ENCODE measurements at regions not wholly inside any gene's neighbourhood (a gene's known extent, or its start where the extent isn't known, plus 50 kb on each side); places are given as distances from the start of the nearest gene placed in this dataset.

GRCh38 chr5:15326471-15326870 lies 173.5 kb upstream of the FBXL7 start:
- no peaks in the 10 kb centered on the region for H3K9me3 ChIP-seq (replicated peaks in 1 of 3)
- H3K27me3 ChIP-seq, result no peaks in the 10 kb centered on the region
- H3K4me3 ChIP-seq, result no peak overlapping the region
- WGBS, 4 donors, result 69 to 74% (median 70%) methylated on average over 4 of the region's 4 CpGs
- H3K4me1 ChIP-seq (replicated peaks in 1 of 2), result no peaks in the 10 kb centered on the region
- no peak for DNase-seq
- H3K36me3 ChIP-seq (replicated peaks in 1 of 2), result no peaks in the 10 kb centered on the region
- intact Hi-C loops (cut with DNase I), result no loop called here
- no peak for TF ChIP-seq POLR2A (IDR thresholded peaks at IDR 0.05)
- no peak for TF ChIP-seq CTCF (IDR thresholded peaks at IDR 0.05)
- no peak overlapping the region for H3K27ac ChIP-seq

- intact Hi-C loops (cut with DNase I), result no loop called here
Measured at GRCh38 chr5:15322421-15322820, 177.6 kb upstream of the FBXL7 start.

GRCh38 chr5:15321776-15322175 lies 178.2 kb upstream of the FBXL7 start:
- Histone ChIP-seq H3K4me3 (no peak overlapping the region), H3K4me1 (replicated peaks in 1 of 2) (no peaks in the 10 kb centered on the region), H3K36me3 (replicated peaks in 1 of 2) (no peaks in the 10 kb centered on the region), H3K27ac (no peak overlapping the region), H3K9me3 (replicated peaks in 1 of 3) (no peaks in the 10 kb centered on the region), H3K27me3 (no peaks in the 10 kb centered on the region)
- WGBS, 4 donors, result 92 to 97% (median 92%) methylated on average over 3 of the region's 3 CpGs
- no peak for DNase-seq
- no peak for TF ChIP-seq POLR2A (IDR thresholded peaks at IDR 0.05)
- TF ChIP-seq CTCF (IDR thresholded peaks at IDR 0.05), result no peak
- intact Hi-C loops (cut with DNase I), result no loop called here

More at GRCh38 chr5:15322421-15322820, 177.6 kb upstream of the FBXL7 start:
- H3K4me3 ChIP-seq, result no peak overlapping the region
- no peaks in the 10 kb centered on the region for H3K36me3 ChIP-seq (replicated peaks in 1 of 2)
- no peak for DNase-seq
- TF ChIP-seq CTCF (IDR thresholded peaks at IDR 0.05) (no peak), POLR2A (IDR thresholded peaks at IDR 0.05) (no peak)
- no peaks in the 10 kb centered on the region for H3K4me1 ChIP-seq (replicated peaks in 1 of 2)
- no peak overlapping the region for H3K27ac ChIP-seq
- no peaks in the 10 kb centered on the region for H3K27me3 ChIP-seq
- H3K9me3 ChIP-seq (replicated peaks in 1 of 3), result no peaks in the 10 kb centered on the region

GRCh38 chr5:15320871-15321270 lies 179.1 kb upstream of the FBXL7 start:
- intact Hi-C loops (cut with DNase I), result no loop called here
- Histone ChIP-seq H3K9me3 (replicated peaks in 1 of 3) (no peaks in the 10 kb centered on the region), H3K27me3 (no peaks in the 10 kb centered on the region), H3K4me1 (replicated peaks in 1 of 2) (no peaks in the 10 kb centered on the region), H3K4me3 (no peak overlapping the region), H3K36me3 (replicated peaks in 1 of 2) (no peaks in the 10 kb centered on the region), H3K27ac (no peak overlapping the region)
- DNase-seq, result no peak
- TF ChIP-seq POLR2A (IDR thresholded peaks at IDR 0.05) (no peak), CTCF (IDR thresholded peaks at IDR 0.05) (no peak)
- 55 to 70% (median 58%) methylated on average over 1 of the region's 1 CpG for WGBS, 4 donors
